HepG2 (cell line): ENCODE measurements at regions not wholly inside any gene's neighbourhood (a gene's known extent, or its start where the extent isn't known, plus 50 kb on each side); places are given as distances from the start of the nearest gene placed in this dataset.

ENCODE experiments used
- ATAC-seq: fragments of 200-7000 bp; cut with Tn5 transposase; 3 replicates; pipeline ENCODE4 v1.9.1; 2020; ENCODE audit warnings: mild to moderate bottlenecking, moderate library complexity
- BruUV-seq: library from RNA; stranded (reverse); fragments of 400-500 nt; replicated peaks from 2 replicates; lab custom pipeline; 2021; lab: Mats Ljungman, UMichigan
- CTCF ChIA-PET: fragments of 300-600 bp; formaldehyde crosslinking; extraction: SDS; loops from one replicate; lab custom pipeline; 2021; ENCODE audit warnings: low total read pairs, inconsistent platforms, low intra/inter-chr PET ratio; lab: Yijun Ruan, JAX
- POLR2A ChIA-PET: fragments of 350-600 bp; sonication (Branson Sonifier 250); formaldehyde crosslinking; loops from one replicate; lab custom pipeline; 2020; ENCODE audit warnings: antibody characterized with exemption, inconsistent platforms; lab: Yijun Ruan, JAX
- DNase-seq: peaks from one replicate; pipeline ENCODE4 v3.0.0-alpha.2; 2015; ENCODE audit warnings: low spot score
- FAIRE-seq: peaks from 3 replicates; lab custom pipeline; 2011; peaks lifted over from hg19 to GRCh38; lab: Jason Lieb, UNC
- H2AFZ ChIP-seq: one replicate; pipeline ENCODE4 v1.6.1; 2011; ENCODE audit warnings: low read length, inconsistent platforms
- H3K27ac ChIP-seq: fragments of 300-600 bp; 3 replicates; pipeline ENCODE4 v1.8.0; 2011; ENCODE audit warnings: mixed run types, mild to moderate bottlenecking, mixed read lengths, low read length, inconsistent platforms; ENCODE audit not compliant: insufficient read depth; ENCODE audit errors: extremely low read length
- H3K27me3 ChIP-seq, 2 experiments: fragments of 200-600 bp in 1 of 2; 2 replicates in 1 of 2; 3 replicates in 1 of 2; pipeline versions ENCODE4 v1.6.0 to v1.8.0; 2011; ENCODE audit warnings: low read length in 2 of 2, mild to moderate bottlenecking in 2 of 2, moderate library complexity in 2 of 2, inconsistent platforms in 1 of 2; ENCODE audit not compliant: insufficient read depth in 2 of 2, control insufficient read depth in 1 of 2
- H3K36me3 ChIP-seq, 2 experiments: fragments of 200-600 bp in 1 of 2; replicated peaks in 1 of 2; 2 replicates in 1 of 2; 3 replicates in 1 of 2; pipeline versions ENCODE4 v1.5.1 to v1.8.0; 2011; ENCODE audit warnings: low read length in 2 of 2, inconsistent platforms in 1 of 2; ENCODE audit not compliant: insufficient read depth in 2 of 2, control insufficient read depth in 1 of 2
- H3K4me1 ChIP-seq: 2 replicates; pipeline ENCODE4 v1.5.1; 2012; ENCODE audit warnings: low read length, inconsistent platforms; ENCODE audit not compliant: insufficient read depth
- H3K4me2 ChIP-seq: 2 replicates; pipeline ENCODE4 v1.6.0; 2011; ENCODE audit warnings: low read depth, low read length, inconsistent platforms
- H3K4me3 ChIP-seq, 3 experiments: fragments of 200-600 bp in 1 of 3; sonication (generic), shearing (Covaris generic) in 1 of 3; replicated peaks in 1 of 3; 2 replicates each; pipeline ENCODE4 v1.5.1; 2011 to 2016; ENCODE audit warnings: low read length in 3 of 3, inconsistent platforms in 2 of 3, low read depth in 2 of 3, mild to moderate bottlenecking in 2 of 3, control low read depth in 1 of 3, mixed read lengths in 1 of 3; ENCODE audit not compliant: insufficient read depth in 1 of 3
- H3K79me2 ChIP-seq: one replicate; pipeline ENCODE4 v1.6.1; 2011; ENCODE audit warnings: low read length, inconsistent platforms; ENCODE audit not compliant: insufficient read depth
- H3K9ac ChIP-seq: 2 replicates; pipeline ENCODE4 v1.6.0; 2011; ENCODE audit warnings: mild to moderate bottlenecking, low read depth, low read length, inconsistent platforms; ENCODE audit not compliant: insufficient read depth
- H3K9me3 ChIP-seq: 2 replicates; pipeline ENCODE4 v1.5.1; 2012; ENCODE audit warnings: mild to moderate bottlenecking, low read length
- H4K20me1 ChIP-seq: 2 replicates; pipeline ENCODE4 v1.6.0; 2011; ENCODE audit warnings: inconsistent platforms, mild to moderate bottlenecking, low read length, moderate library complexity; ENCODE audit not compliant: insufficient read depth
- ARHGAP35 ChIP-seq: sonication (generic); formaldehyde crosslinking; IDR thresholded peaks from 2 replicates; pipeline ENCODE4 v1.9.0; 2022; ENCODE audit warnings: mild to moderate bottlenecking, inconsistent platforms, moderate library complexity, missing genetic modification reagents, borderline replicate concordance
- BRD4 ChIP-seq: sonication (generic); formaldehyde crosslinking; IDR thresholded peaks from 2 replicates; pipeline ENCODE4 v1.4.0; 2020; ENCODE audit warnings: missing genetic modification reagents
- ELF3 ChIP-seq: IDR thresholded peaks from 2 replicates; pipeline ENCODE4 v1.6.1; 2016; ENCODE audit warnings: missing genetic modification reagents, missing compliant biosample characterization
- FOXA3 ChIP-seq: IDR thresholded peaks from 2 replicates; pipeline ENCODE4 v1.6.1; 2016; ENCODE audit warnings: missing genetic modification reagents, missing compliant biosample characterization
- HMG20B ChIP-seq: conservative IDR thresholded peaks from 2 replicates; pipeline ENCODE4 v1.6.1; 2016; ENCODE audit warnings: missing genetic modification reagents, missing compliant biosample characterization
- NR3C1 ChIP-seq: sonication (generic); formaldehyde crosslinking; IDR thresholded peaks from 2 replicates; pipeline ENCODE4 v1.4.0; 2020; ENCODE audit warnings: missing genetic modification reagents
- POLR2G ChIP-seq: fragments of 200-400 bp; formaldehyde crosslinking; IDR thresholded peaks from 2 replicates; pipeline ENCODE4 v1.6.1; 2018; ENCODE audit warnings: mild to moderate bottlenecking, low read depth, low read length, moderate library complexity
- RBM22 ChIP-seq: fragments of 200-400 bp; formaldehyde crosslinking; optimal IDR thresholded peaks from 2 replicates; pipeline ENCODE3; 2017; ENCODE audit warnings: mild to moderate bottlenecking, low read length, moderate library complexity
- TCF12 ChIP-seq, 2 experiments: fragments of 450-650 bp in 1 of 2; sonication (generic) in 1 of 2; formaldehyde crosslinking in 1 of 2; IDR thresholded peaks; 2 replicates each; pipeline versions ENCODE4 v1.6.1 to v1.8.0; 2017 to 2022; ENCODE audit warnings: antibody characterized with exemption in 1 of 2, mild to moderate bottlenecking in 1 of 2, missing genetic modification reagents in 1 of 2, moderate library complexity in 1 of 2
- TOPORS ChIP-seq: sonication (generic); formaldehyde crosslinking; IDR thresholded peaks from 2 replicates; pipeline ENCODE4 v1.8.0; 2023; ENCODE audit warnings: mild to moderate bottlenecking, missing genetic modification reagents
- ZMYM4 ChIP-seq: sonication (generic); formaldehyde crosslinking; IDR thresholded peaks from 2 replicates; pipeline ENCODE4 v1.8.1; 2023; ENCODE audit warnings: mild to moderate bottlenecking, missing genetic modification reagents
- ZNF225 ChIP-seq: sonication (generic); formaldehyde crosslinking; IDR thresholded peaks from 2 replicates; pipeline ENCODE4 v1.4.0; 2020; ENCODE audit warnings: mild to moderate bottlenecking, missing genetic modification reagents
- ZNF337 ChIP-seq: sonication (generic); formaldehyde crosslinking; IDR thresholded peaks from 2 replicates; pipeline ENCODE4 v1.5.1; 2020; ENCODE audit warnings: missing genetic modification reagents, low read depth, mild to moderate bottlenecking, borderline replicate concordance
- ZNF552 ChIP-seq: sonication (generic); formaldehyde crosslinking; IDR thresholded peaks from 2 replicates; pipeline ENCODE4 v1.9.0; 2022; ENCODE audit warnings: missing genetic modification reagents, mild to moderate bottlenecking, borderline replicate concordance
- ZNF558 ChIP-seq: sonication (generic); formaldehyde crosslinking; IDR thresholded peaks from 2 replicates; pipeline ENCODE4 v1.9.0; 2022; ENCODE audit warnings: mild to moderate bottlenecking, missing genetic modification reagents, borderline replicate concordance
- WGBS: methylation state at CpG from one replicate; pipeline ENCODE4 v1.1.6; 2017; ENCODE audit warnings: low lambda C conversion rate; 5-methylcytosine and 5-hydroxymethylcytosine counted together
- in situ Hi-C: cut with HindIII; loops from 2 replicates; pipeline ENCODE4 v1.10.0; 2017; ENCODE audit warnings: low pct_unique_long_range_greater_than_20kb; ENCODE audit not compliant: extremely low pct_ligation_motif_present
- intact Hi-C: fragments of 100-400 bp; cut with micrococcal nuclease; formaldehyde crosslinking; loops from one replicate; pipeline ENCODE4 v1.10.0; 2022; ENCODE audit not compliant: unreplicated experiment
- TF ChIP-seq, protein P1 (sequence below): sonication (generic); formaldehyde crosslinking; IDR thresholded peaks from 2 replicates; pipeline ENCODE4 v1.4.0; 2020; ENCODE audit warnings: mild to moderate bottlenecking, missing genetic modification reagents

DNA sequence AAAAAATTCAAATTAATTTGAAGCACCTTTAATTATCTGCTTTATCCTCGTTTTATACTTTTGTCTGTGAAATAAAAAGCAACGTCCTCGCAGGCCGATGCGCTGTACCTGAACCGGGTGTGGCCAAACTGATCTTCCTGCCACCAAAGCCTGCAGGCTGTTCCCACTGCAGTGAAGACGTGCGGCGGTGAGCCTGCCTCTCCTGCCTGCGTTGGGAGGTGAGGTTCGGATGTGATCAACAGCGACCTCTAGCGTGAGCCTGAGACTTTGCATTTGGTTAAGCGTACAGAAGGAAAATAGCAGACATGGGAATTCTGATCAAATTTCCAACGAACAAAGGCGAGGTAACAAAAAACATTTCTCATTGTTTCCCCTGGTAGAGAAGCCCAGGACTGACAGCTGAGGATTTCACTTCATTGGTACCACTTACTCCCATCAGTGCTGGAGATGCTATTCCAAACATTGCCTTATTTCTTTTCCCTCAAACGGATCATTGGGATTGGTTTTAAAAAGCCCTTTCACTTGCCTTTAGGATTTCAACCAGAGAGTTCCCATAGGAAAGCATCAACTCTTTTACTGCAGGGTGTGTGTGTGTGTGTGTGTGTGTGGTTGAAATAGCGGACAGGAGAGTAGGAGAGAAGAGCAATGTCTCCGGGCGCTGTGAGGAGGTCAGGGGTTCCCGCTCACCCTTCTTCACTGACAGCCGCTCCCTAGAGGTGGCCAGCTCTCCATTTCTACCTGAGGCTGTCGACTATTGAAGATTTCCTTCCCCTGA is 56.6 kb upstream of the CCN6 start (continued):
- TF ChIP-seq TOPORS = no peak
- TF ChIP-seq NR3C1 (CRISPR knock-in tag) = no peak
- peak; percentile 54 for TF ChIP-seq ELF3 (CRISPR knock-in tag)
- TF ChIP-seq BRD4 = no peak
- no peak for TF ChIP-seq HMG20B (CRISPR knock-in tag)
- no peak for TF ChIP-seq ZNF558
- TF ChIP-seq ZNF337 = no peak
- TF ChIP-seq POLR2G = no peak
- TF ChIP-seq RBM22 = no peak
- no peak for TF ChIP-seq TCF12 (IDR thresholded peaks at IDR 0.05)
- TF ChIP-seq TCF12 (CRISPR knock-in tag; IDR thresholded peaks at IDR 0.05) = no peak

DNA sequence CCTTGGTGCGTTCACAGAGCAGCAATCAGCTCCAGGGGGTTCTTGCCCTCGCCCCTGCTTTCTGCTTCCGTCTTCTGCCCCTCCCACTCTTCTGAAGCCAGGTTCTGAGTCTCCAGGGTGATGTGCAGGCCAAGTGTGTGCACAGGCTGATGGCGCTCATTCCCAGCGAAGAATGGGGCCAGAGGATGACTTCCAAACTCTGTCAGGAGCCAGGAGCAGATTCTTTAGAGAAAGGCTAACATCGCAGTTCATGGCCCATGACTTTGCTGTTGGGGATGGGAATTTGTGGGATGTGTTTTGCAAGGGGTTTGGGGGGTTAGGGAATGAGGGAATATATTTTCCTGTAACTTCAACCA is 56.1 kb upstream of the CCN6 start:
- Histone ChIP-seq H3K27ac (no peak overlapping the region), H3K4me1 (0 out of 2 replicates have a peak, but pooled peaks cover 5% of the 10 kb centered on the region), H3K9me3 (no peaks in the 10 kb centered on the region), H3K79me2 (no peaks in the 10 kb centered on the region), H2AFZ (no peak overlapping the region), H3K4me2 (no peak overlapping the region), H3K4me3 (no peak overlapping the region), H3K9ac (no peak overlapping the region), H3K36me3 (no peaks in the 10 kb centered on the region), H3K27me3 (peaks cover 0 to 28% of the 10 kb centered on the region in 2 experiments; a peak in 3 of 5 replicates), H4K20me1 (no peaks in the 10 kb centered on the region)
- DNase-seq (no peak), ATAC-seq (no peak), FAIRE-seq (no peak)
- ChIA-PET POLR2A (no interaction called here), CTCF (interaction anchor here (1.2 to 4.2 kb wide), 4 partner anchors 45 to 288 kb away, joined by 3 to 42 read pairs (median 20); no protein-coding TSS in a partner anchor)
- 27% methylated on average over 6 of the region's 6 CpGs for WGBS
- intact Hi-C loops = loop anchor here (1.0 to 5.0 kb wide), 4 partner anchors 126 to 288 kb away; no protein-coding TSS in a partner anchor
- BruUV-seq = no TSS peak
- in situ Hi-C loops = loop anchor here (5.0 kb wide), 1 partner anchor 291 kb away; no protein-coding TSS in a partner anchor
- TF ChIP-seq ZMYM4 (CRISPR knock-in tag) (no peak), FOXA3 (CRISPR knock-in tag) (no peak), ZNF552 (CRISPR knock-in tag) (no peak), ARHGAP35 (CRISPR knock-in tag) (no peak), ZNF225 (CRISPR knock-in tag) (0 out of 2 replicates have a peak, but pooled peaks have one; percentile 24)
- TF ChIP-seq, protein P1, sequence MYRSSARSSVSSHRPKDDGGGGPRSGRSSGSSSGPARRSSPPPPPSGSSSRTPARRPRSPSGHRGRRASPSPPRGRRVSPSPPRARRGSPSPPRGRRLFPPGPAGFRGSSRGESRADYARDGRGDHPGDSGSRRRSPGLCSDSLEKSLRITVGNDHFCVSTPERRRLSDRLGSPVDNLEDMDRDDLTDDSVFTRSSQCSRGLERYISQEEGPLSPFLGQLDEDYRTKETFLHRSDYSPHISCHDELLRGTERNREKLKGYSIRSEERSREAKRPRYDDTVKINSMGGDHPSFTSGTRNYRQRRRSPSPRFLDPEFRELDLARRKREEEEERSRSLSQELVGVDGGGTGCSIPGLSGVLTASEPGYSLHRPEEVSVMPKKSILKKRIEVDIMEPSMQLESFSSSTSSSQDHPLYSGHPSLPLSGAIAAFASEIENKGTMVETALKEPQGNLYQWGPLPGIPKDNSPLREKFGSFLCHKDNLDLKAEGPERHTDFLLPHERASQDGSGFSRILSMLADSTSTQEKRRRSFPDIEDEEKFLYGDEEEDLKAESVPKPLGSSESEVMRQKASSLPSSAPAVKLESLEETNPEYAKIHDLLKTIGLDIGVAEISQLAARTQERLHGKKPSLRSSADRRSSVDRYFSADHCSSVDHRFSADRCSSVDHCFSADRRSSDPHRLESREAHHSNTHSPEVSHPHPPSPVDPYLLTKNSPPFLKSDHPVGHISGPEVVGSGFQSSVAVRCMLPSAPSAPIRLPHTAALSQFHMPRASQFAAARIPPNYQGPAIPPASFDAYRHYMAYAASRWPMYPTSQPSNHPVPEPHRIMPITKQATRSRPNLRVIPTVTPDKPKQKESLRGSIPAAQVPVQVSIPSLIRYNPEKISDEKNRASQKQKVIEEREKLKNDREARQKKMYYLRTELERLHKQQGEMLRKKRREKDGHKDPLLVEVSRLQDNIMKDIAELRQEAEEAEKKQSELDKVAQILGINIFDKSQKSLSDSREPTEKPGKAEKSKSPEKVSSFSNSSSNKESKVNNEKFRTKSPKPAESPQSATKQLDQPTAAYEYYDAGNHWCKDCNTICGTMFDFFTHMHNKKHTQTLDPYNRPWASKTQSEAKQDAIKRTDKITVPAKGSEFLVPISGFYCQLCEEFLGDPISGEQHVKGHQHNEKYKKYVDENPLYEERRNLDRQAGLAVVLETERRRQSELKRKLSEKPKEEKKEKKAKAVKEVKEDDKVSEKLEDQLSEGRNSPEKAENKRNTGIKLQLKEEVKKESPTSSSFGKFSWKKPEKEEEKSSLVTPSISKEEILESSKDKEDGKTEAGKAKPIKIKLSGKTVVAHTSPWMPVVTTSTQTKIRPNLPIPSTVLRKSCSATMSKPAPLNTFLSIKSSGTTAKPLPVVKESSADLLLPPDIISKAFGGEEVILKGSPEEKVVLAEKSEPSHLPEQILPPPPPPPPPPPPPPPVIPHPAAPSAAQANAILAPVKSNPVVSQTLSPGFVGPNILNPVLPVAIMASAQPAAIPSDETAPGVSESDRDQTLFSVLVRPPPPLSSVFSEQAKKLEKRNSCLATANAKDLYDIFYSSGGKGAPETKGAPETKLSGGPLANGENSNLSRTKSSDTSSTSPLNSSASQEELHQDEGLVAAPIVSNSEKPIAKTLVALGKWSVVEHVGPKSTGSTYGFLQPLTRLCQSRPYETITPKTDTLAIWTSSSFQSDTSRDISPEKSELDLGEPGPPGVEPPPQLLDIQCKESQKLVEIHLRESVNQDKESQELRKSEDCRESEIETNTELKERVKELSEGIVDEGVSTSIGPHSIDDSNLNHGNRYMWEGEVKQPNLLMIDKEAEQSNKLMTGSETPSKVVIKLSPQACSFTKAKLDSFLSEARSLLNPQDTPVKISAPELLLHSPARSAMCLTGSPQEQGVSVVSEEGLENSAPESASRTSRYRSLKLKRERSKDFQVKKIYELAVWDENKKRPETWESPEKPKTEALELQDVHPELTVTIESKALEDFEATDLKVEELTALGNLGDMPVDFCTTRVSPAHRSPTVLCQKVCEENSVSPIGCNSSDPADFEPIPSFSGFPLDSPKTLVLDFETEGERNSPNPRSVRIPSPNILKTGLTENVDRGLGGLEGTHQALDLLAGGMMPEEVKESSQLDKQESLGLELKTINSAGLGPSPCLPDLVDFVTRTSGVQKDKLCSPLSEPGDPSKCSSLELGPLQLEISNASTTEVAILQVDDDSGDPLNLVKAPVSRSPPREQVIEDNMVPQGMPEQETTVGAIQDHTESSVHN (CRISPR knock-in tag) = no peak
